ENCODE measurements at regions not wholly inside any gene's neighbourhood (a gene's known extent, or its start where the extent isn't known, plus 50 kb on each side); places are given as distances from the start of the nearest gene placed in this dataset.

GRCh38 chr21:43362321-43362791 lies 64.6 kb downstream of the SIK1 start:
- FAIRE-seq (peak; percentile 67), DNase-seq (ENCODE audit: low read depth, low spot score) (peak; percentile 64)
- Histone ChIP-seq H3K4me1 (ENCODE audit: control insufficient read depth, extremely low read depth, insufficient read depth, low read length) (peaks cover 8% of the 10 kb centered on the region), H3K27me3 (ENCODE audit: control insufficient read depth in 2 of 2, insufficient read depth in 2 of 2, low read length in 2 of 2) (no peaks in the 10 kb centered on the region), H4K20me1 (replicated peaks; ENCODE audit: control insufficient read depth, extremely low read depth, insufficient read depth, low read length) (no peaks in the 10 kb centered on the region), H3K36me3 (ENCODE audit: control insufficient read depth in 2 of 2, extremely low read depth in 1 of 2, insufficient read depth in 2 of 2, low read length in 2 of 2) (no peaks in the 10 kb centered on the region), H3K9me1 (replicated peaks; ENCODE audit: control insufficient read depth, extremely low read depth, insufficient read depth, low read length) (no peaks in the 10 kb centered on the region), H3K4me2 (ENCODE audit: insufficient read depth, low read length) (no peak overlapping the region), H3K27ac (ENCODE audit: insufficient read depth, low read depth, low read length) (no peak overlapping the region), H3K79me2 (ENCODE audit: control insufficient read depth, insufficient read depth, low read length) (no peaks in the 10 kb centered on the region), H3K9ac (replicated peaks; ENCODE audit: extremely low read depth, insufficient read depth, low read length) (peak overlapping the region; percentile 56), H3K4me3 (replicated peaks in 1 of 3; ENCODE audit: insufficient read depth in 1 of 3, low read depth in 1 of 3, low read length in 3 of 3) (no peak overlapping the region), H2AFZ (ENCODE audit: low read depth, low read length) (peak overlapping the region; percentile 71), H3K9me3 (replicated peaks; ENCODE audit: control insufficient read depth, insufficient read depth, low read length) (no peaks in the 10 kb centered on the region)
- intact Hi-C loops (cut with micrococcal nuclease), result no loop called here
- dilution Hi-C loops (cut with MboI; ENCODE audit: extremely low pct_ligation_motif_present, low sequenced_read_pairs), result no loop called here
- POLR2A ChIA-PET, result no interaction called here
- CTCF ChIA-PET, result no interaction called here
- BruUV-seq (replicated peaks), result no TSS peak
- no peak for TF ChIP-seq MYC (IDR thresholded peaks at IDR 0.05; ENCODE audit: low read depth, low read length)
- TF ChIP-seq JUN (IDR thresholded peaks at IDR 0.05; ENCODE audit: borderline replicate concordance, insufficient read depth, insufficient read length, low read depth), result no peak
- no peak for TF ChIP-seq POLR2AphosphoS5 (IDR thresholded peaks at IDR 0.05; ENCODE audit: insufficient read depth, low read depth, low read length)
- no peak for TF ChIP-seq GATA2 (IDR thresholded peaks at IDR 0.05; ENCODE audit: insufficient read depth, insufficient read length, low read depth, low read length)
- TF ChIP-seq CTCF (IDR thresholded peaks at IDR 0.05; ENCODE audit: extremely low read depth in 1 of 2, insufficient read depth in 1 of 2, low read depth in 1 of 2, low read length in 2 of 2), result no peak
- no peak for TF ChIP-seq FOS (IDR thresholded peaks at IDR 0.05; ENCODE audit: borderline replicate concordance, insufficient read depth, low read length)
- TF ChIP-seq POLR2A (IDR thresholded peaks at IDR 0.05; ENCODE audit: low read depth, low read length), result no peak
- TF ChIP-seq MAX (IDR thresholded peaks at IDR 0.05; ENCODE audit: insufficient read depth, insufficient read length), result no peak
- no peak for TF ChIP-seq EZH2 (IDR thresholded peaks at IDR 0.05; ENCODE audit: borderline replicate concordance, low read depth, low read length, severe bottlenecking)
